ENCODE measurements at regions not wholly inside any gene's neighbourhood (a gene's known extent, or its start where the extent isn't known, plus 50 kb on each side); places are given as distances from the start of the nearest gene placed in this dataset.

DNA sequence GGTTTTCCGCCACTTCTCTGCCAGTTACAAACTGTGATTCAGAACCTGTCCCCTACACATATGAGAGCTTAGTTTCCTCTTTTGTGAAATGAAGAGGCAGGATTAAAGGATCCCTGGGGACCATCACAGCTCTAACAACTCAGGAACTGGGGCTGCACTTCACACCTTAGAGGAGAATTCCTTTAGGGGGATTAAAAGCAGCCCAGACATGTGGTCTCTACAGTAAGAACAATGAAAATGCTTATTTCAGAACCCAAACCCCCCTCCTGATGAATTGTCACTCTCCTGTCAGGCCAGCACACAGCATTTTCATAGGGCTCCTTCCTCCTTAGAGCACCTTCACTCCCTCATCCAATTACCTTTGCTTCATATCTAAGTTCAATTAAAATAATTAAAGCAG, 101.5 kb upstream of the NEDD4L start:
- TF ChIP-seq, protein P1, sequence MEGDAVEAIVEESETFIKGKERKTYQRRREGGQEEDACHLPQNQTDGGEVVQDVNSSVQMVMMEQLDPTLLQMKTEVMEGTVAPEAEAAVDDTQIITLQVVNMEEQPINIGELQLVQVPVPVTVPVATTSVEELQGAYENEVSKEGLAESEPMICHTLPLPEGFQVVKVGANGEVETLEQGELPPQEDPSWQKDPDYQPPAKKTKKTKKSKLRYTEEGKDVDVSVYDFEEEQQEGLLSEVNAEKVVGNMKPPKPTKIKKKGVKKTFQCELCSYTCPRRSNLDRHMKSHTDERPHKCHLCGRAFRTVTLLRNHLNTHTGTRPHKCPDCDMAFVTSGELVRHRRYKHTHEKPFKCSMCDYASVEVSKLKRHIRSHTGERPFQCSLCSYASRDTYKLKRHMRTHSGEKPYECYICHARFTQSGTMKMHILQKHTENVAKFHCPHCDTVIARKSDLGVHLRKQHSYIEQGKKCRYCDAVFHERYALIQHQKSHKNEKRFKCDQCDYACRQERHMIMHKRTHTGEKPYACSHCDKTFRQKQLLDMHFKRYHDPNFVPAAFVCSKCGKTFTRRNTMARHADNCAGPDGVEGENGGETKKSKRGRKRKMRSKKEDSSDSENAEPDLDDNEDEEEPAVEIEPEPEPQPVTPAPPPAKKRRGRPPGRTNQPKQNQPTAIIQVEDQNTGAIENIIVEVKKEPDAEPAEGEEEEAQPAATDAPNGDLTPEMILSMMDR (IDR thresholded peaks at IDR 0.05; ENCODE audit: low read depth, low read length), result no peak
- no peak for TF ChIP-seq EZH2phosphoT487 (IDR thresholded peaks at IDR 0.05; ENCODE audit: low read depth)
